Left ventricle myocardium inferior (tissue), 1 donor: ENCODE measurements at regions not wholly inside any gene's neighbourhood (a gene's known extent, or its start where the extent isn't known, plus 50 kb on each side); places are given as distances from the start of the nearest gene placed in this dataset.
A peak's percentile ranks its signal among the peaks of the same experiment; 100 is the strongest.

Experiments used
- DNase-seq: peaks from one replicate; pipeline ENCODE4 v3.0.0-alpha.2; 2020
- H3K27ac ChIP-seq: fragments of 200-600 bp; replicated peaks from 2 replicates; pipeline ENCODE4 v1.8.0; 2021
- H3K27me3 ChIP-seq: fragments of 200-600 bp; 2 replicates; pipeline ENCODE4 v1.8.0; 2021; ENCODE audit warnings: low read depth
- H3K36me3 ChIP-seq: fragments of 200-600 bp; 2 replicates; pipeline ENCODE4 v1.8.0; 2021
- H3K4me1 ChIP-seq: fragments of 200-600 bp; 2 replicates; pipeline ENCODE4 v1.8.0; 2021
- H3K4me3 ChIP-seq: fragments of 200-600 bp; 2 replicates; pipeline ENCODE4 v1.8.0; 2021; ENCODE audit warnings: mild to moderate bottlenecking, moderate library complexity
- H3K9me3 ChIP-seq: fragments of 200-600 bp; replicated peaks from 2 replicates; pipeline ENCODE4 v1.8.0; 2021
- intact Hi-C: fragments of 100-400 bp; cut with micrococcal nuclease; formaldehyde crosslinking; loops from one replicate; pipeline ENCODE4 v1.11.0; 2022
- TF ChIP-seq, protein P1 (sequence below): fragments of 200-600 bp; IDR thresholded peaks from 2 replicates; pipeline ENCODE4 v1.8.0; 2021; ENCODE audit warnings: antibody characterized with exemption, mild to moderate bottlenecking, borderline replicate concordance
- donor health status: DM: no; HTN: yes; CAD: no; lungs with severe emphysema.

DNA sequence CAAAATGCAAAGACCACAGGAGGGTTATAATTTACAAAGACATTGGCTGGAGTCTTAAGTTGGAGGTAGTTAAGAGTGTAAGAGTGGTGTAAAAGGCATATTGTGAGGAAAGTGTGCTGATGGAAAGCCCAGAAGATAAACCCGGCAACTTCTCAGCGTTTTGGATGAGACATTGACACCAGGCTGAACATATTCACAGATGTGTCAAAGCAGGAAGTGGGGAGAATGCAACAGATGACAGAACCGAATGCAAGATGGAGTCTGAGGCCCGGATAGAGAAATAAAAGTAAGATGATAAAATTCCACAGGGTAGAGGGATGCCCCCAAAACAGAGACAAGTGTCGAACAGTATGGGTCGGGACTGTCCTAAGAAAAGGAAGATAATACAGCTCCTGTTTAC lies 230.4 kb upstream of the TMEM72 start:
- TF ChIP-seq, protein P1, sequence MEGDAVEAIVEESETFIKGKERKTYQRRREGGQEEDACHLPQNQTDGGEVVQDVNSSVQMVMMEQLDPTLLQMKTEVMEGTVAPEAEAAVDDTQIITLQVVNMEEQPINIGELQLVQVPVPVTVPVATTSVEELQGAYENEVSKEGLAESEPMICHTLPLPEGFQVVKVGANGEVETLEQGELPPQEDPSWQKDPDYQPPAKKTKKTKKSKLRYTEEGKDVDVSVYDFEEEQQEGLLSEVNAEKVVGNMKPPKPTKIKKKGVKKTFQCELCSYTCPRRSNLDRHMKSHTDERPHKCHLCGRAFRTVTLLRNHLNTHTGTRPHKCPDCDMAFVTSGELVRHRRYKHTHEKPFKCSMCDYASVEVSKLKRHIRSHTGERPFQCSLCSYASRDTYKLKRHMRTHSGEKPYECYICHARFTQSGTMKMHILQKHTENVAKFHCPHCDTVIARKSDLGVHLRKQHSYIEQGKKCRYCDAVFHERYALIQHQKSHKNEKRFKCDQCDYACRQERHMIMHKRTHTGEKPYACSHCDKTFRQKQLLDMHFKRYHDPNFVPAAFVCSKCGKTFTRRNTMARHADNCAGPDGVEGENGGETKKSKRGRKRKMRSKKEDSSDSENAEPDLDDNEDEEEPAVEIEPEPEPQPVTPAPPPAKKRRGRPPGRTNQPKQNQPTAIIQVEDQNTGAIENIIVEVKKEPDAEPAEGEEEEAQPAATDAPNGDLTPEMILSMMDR: no peak
- no peak overlapping the region for H3K4me3 ChIP-seq
- H3K4me1 ChIP-seq: peaks cover 32% of the 10 kb centered on the region
- no peak for DNase-seq
- H3K27me3 ChIP-seq: no peaks in the 10 kb centered on the region
- intact Hi-C loops: no loop called here
- H3K27ac ChIP-seq: no peak overlapping the region
- H3K36me3 ChIP-seq: no peaks in the 10 kb centered on the region
- H3K9me3 ChIP-seq: no peaks in the 10 kb centered on the region

DNA sequence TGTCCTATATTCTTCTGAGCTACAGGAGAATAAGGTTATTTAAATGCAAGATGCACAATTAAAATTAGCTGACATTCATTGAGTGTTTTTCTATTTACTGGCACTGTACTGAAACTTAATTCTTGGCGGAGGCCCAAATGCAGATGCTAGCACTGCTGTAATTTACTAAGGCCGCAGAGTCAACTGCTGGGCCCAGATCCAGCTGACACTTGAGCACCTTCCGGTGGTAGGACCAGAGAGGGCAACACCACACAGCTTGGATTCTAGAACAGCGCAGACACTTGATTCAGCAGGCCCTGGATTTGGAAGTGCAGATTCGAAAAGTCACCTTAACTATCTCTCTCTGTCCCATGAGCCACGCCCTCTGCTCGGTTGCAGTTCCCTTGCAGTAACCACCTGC lies 228.6 kb upstream of the TMEM72 start:
- TF ChIP-seq, protein P1: no peak
- peaks cover 32% of the 10 kb centered on the region for H3K4me1 ChIP-seq
- no peak for DNase-seq
- H3K27ac ChIP-seq: peak overlapping the region; percentile 44
- intact Hi-C loops: no loop called here
- H3K27me3 ChIP-seq: no peaks in the 10 kb centered on the region
- no peak overlapping the region for H3K4me3 ChIP-seq
- H3K9me3 ChIP-seq: no peaks in the 10 kb centered on the region
- H3K36me3 ChIP-seq: no peaks in the 10 kb centered on the region

- DNase-seq: no peak
- no peaks in the 10 kb centered on the region for H3K27me3 ChIP-seq
- H3K9me3 ChIP-seq: no peaks in the 10 kb centered on the region
- H3K4me1 ChIP-seq: peaks cover 32% of the 10 kb centered on the region
- intact Hi-C loops: no loop called here
- peak overlapping the region; percentile 18 for H3K27ac ChIP-seq
- no peak overlapping the region for H3K4me3 ChIP-seq
- H3K36me3 ChIP-seq: no peaks in the 10 kb centered on the region
- TF ChIP-seq, protein P1: no peak
These were observed 226.5 kb upstream of the TMEM72 start for GRCh38 chr10:44684661-44685060.

GRCh38 chr10:44685220-44685619 lies 225.9 kb upstream of the TMEM72 start:
- TF ChIP-seq, protein P1: no peak
- Histone ChIP-seq H3K27me3 (peaks cover 1% of the 10 kb centered on the region), H3K27ac (peak overlapping the region; percentile 18), H3K4me3 (no peak overlapping the region), H3K36me3 (no peaks in the 10 kb centered on the region), H3K9me3 (no peaks in the 10 kb centered on the region), H3K4me1 (peaks cover 32% of the 10 kb centered on the region)
- no peak for DNase-seq
- intact Hi-C loops: no loop called here

DNA sequence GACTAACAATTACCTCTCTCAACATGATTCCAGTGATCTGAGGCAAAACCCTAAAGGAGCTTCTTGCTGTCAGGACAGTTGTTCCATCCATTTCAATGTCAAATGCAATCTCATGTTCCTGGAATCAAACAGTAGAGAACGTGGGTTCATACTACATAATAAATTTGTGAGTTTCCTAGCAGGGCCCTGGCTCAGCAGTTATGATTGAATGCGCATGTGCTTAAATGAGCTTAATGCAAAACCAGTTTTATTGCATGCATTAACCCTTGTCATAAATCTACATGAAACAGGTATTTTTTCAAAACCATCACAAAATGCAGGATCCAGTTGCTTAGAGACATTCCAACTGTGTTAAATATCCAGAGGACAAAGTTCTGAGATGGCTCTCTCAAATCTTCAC lies 225.4 kb upstream of the TMEM72 start:
- intact Hi-C loops: no loop called here
- H3K4me1 ChIP-seq: peaks cover 32% of the 10 kb centered on the region
- no peaks in the 10 kb centered on the region for H3K36me3 ChIP-seq
- DNase-seq: no peak
- no peaks in the 10 kb centered on the region for H3K9me3 ChIP-seq
- H3K27ac ChIP-seq: peak overlapping the region; percentile 18
- H3K4me3 ChIP-seq: no peak overlapping the region
- TF ChIP-seq, protein P1: no peak
- peaks cover 7% of the 10 kb centered on the region for H3K27me3 ChIP-seq

- intact Hi-C loops: no loop called here
- Histone ChIP-seq H3K27me3 (peaks cover 10% of the 10 kb centered on the region), H3K4me1 (peaks cover 7% of the 10 kb centered on the region), H3K4me3 (no peak overlapping the region), H3K36me3 (no peaks in the 10 kb centered on the region), H3K9me3 (no peaks in the 10 kb centered on the region), H3K27ac (no peak overlapping the region)
- DNase-seq: no peak
- TF ChIP-seq, protein P1: no peak
These were observed 221.8 kb upstream of the TMEM72 start for GRCh38 chr10:44689368-44689767.
